SJCRH30 (cell line): ENCODE measurements at regions not wholly inside any gene's neighbourhood (a gene's known extent, or its start where the extent isn't known, plus 50 kb on each side); places are given as distances from the start of the nearest gene placed in this dataset.

ENCODE experiments used
- DNase-seq, 2 experiments: peaks; one replicate each; pipeline ENCODE4 v3.0.0-alpha.2; 2015 to 2020
- H3K27ac ChIP-seq: fragments of 250-450 bp; sonication (Bioruptor Pico); 2 replicates; pipeline ENCODE4 v1.5.1; 2020; ENCODE audit warnings: mild to moderate bottlenecking, moderate library complexity
- H3K27me3 ChIP-seq: fragments of 250-450 bp; sonication (Bioruptor Pico); 2 replicates; pipeline ENCODE4 v1.5.1; 2020; ENCODE audit warnings: mild to moderate bottlenecking, moderate library complexity
- H3K36me3 ChIP-seq: fragments of 250-450 bp; sonication (Bioruptor Pico); 2 replicates; pipeline ENCODE4 v1.5.1; 2020; ENCODE audit warnings: mild to moderate bottlenecking, moderate library complexity
- H3K4me1 ChIP-seq: fragments of 250-450 bp; sonication (Bioruptor Pico); 2 replicates; pipeline ENCODE4 v1.5.1; 2020; ENCODE audit warnings: mild to moderate bottlenecking, moderate library complexity
- H3K4me3 ChIP-seq: fragments of 250-450 bp; sonication (Bioruptor Pico); 2 replicates; pipeline ENCODE4 v1.5.1; 2020; ENCODE audit warnings: mild to moderate bottlenecking, moderate library complexity
- H3K9me3 ChIP-seq: fragments of 250-450 bp; sonication (Bioruptor Pico); replicated peaks from 2 replicates; pipeline ENCODE4 v1.5.1; 2020; ENCODE audit warnings: mild to moderate bottlenecking, moderate library complexity

DNA sequence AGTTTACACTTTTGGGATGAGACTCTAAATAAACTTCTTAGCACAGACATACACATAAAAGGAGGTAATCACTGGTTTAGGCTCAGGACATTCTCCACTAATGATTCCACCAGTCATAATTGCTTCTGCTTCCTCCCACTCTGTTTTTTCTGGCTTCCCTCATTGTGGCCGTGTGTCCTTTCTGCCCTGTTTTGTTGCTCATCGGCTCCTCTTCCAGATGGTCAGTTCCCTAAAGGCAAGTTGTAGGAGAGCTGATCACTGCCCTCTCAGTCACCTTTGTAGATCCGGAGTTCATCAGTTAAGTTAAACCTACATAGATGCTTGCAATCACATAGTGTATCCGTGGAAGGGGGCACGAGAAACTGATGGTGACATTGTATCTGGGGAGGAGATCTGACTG is 200.5 kb upstream of the ARG1 start:
- Histone ChIP-seq H3K4me3 (no peak overlapping the region), H3K9me3 (no peaks in the 10 kb centered on the region), H3K36me3 (no peaks in the 10 kb centered on the region), H3K27ac (no peak overlapping the region), H3K27me3 (no peaks in the 10 kb centered on the region), H3K4me1 (no peaks in the 10 kb centered on the region)
- no peak for DNase-seq

DNA sequence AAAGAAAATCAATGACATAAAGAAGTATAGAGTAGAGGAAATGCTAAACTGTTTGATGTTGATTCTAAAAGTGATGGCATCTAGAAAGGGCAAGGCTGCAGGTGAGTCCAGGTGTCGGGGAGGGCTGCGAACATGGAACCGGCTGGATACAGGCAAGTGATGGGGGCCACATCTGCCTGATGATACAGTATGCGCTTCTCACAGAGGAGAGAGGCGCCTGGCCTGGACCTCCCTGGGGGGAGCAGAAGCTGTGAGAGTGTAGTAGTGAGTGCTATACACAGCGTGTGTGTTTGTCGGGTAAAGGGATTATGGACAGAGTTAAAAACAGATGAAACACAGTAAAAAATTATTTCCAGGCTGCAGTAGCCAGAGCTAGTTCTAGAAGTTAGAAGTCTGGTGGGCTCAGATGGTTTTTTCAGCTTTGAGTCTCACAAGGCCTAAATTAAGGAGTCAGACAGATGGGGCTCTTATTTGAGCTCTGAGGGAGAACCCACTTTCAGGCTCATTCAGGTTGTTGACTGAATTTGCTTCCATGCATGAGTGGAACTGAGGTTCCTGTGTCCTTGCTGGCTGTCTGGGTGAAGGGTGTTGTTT is 195.8 kb upstream of the ARG1 start:
- Histone ChIP-seq H3K36me3 (no peaks in the 10 kb centered on the region), H3K27ac (no peak overlapping the region), H3K27me3 (peaks cover 3% of the 10 kb centered on the region; the same call in 1 of the 2 replicates), H3K9me3 (no peaks in the 10 kb centered on the region), H3K4me3 (no peak overlapping the region), H3K4me1 (peaks cover 3% of the 10 kb centered on the region; the same call in 1 of the 2 replicates)
- DNase-seq, result no peak

DNA sequence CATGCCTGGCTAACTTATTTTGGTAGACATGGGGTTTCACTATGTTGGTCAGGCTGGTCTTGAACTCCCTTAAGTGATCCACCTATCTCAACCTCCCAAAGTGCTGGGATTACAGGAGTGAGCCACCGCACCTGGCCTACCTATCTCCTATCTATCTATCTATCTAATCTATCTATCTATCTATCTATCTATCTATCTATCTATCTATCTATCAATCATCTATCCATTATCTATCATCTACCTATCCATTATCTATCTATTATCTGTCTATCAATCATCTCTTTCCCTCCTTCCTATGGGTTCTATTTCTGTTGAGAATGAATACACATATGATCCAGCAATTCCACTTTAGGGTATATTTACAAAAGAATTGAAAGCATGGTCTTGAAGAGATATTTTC is 194.2 kb upstream of the ARG1 start:
- H3K27me3 ChIP-seq, result peaks cover 7% of the 10 kb centered on the region
- H3K4me3 ChIP-seq, result no peak overlapping the region
- H3K4me1 ChIP-seq, result peaks cover 3% of the 10 kb centered on the region; the same call in 1 of the 2 replicates
- DNase-seq, result no peak
- no peaks in the 10 kb centered on the region for H3K36me3 ChIP-seq
- no peak overlapping the region for H3K27ac ChIP-seq
- no peaks in the 10 kb centered on the region for H3K9me3 ChIP-seq

DNA sequence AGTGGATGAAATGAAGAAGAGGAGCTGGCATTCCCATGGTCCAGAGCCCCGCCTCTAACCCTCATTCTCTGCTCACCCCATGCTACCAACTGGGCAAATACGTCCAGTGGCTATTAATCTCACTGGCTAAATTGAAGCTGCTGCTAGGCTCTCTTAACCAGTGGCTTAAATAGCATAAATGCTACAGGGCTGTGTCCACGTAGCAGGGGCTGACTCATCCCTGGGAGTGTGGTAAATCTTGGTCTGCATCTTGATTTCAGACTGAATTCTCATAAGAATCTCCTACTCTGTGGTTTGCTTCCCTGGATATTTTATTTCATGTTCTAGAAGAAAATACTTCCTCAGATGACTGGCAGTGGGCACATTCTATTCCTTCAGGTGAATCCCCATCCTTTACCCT is 193.1 kb upstream of the ARG1 start:
- Histone ChIP-seq H3K4me3 (no peak overlapping the region), H3K27me3 (peaks cover 7% of the 10 kb centered on the region), H3K9me3 (no peaks in the 10 kb centered on the region), H3K4me1 (peaks cover 3% of the 10 kb centered on the region; the same call in 1 of the 2 replicates), H3K36me3 (no peaks in the 10 kb centered on the region), H3K27ac (no peak overlapping the region)
- DNase-seq, result no peak

DNA sequence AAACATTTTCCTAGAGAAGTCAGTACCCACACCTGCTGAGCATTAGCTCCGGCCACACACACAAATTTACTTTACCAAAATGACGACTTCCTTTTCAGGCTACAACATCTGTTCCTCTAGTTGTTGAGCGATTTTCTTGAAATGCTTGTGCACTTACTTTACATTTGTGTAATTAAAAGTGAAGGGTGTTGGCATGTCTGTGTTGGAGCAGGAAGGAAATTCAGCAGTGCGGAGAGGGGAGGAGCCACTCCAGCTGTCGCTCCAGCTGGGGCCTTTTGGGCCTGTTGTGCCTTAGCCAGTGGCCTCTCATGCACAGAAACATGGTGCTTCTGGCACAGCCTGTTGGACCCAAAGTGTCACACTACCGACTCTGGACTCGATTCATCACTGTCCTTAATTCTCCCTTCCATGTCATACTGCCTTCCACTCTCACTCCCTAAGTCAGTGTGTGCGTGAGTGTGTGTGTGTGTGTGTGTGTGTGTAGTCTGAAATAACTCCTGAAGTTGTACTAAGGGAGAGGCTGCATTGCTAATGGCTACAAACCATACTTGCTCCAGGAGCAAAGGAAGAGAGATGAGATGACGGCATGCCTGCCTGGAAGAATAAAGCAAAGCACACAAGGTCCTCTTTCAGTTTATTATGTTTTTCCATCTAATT is 191.8 kb upstream of the ARG1 start:
- no peaks in the 10 kb centered on the region for H3K36me3 ChIP-seq
- H3K4me1 ChIP-seq, result peaks cover 3% of the 10 kb centered on the region; the same call in 1 of the 2 replicates
- peaks cover 7% of the 10 kb centered on the region for H3K27me3 ChIP-seq
- H3K27ac ChIP-seq, result no peak overlapping the region
- DNase-seq, result peak in 1 of 2 experiments; percentile 24
- H3K9me3 ChIP-seq, result no peaks in the 10 kb centered on the region
- H3K4me3 ChIP-seq, result no peak overlapping the region

DNA sequence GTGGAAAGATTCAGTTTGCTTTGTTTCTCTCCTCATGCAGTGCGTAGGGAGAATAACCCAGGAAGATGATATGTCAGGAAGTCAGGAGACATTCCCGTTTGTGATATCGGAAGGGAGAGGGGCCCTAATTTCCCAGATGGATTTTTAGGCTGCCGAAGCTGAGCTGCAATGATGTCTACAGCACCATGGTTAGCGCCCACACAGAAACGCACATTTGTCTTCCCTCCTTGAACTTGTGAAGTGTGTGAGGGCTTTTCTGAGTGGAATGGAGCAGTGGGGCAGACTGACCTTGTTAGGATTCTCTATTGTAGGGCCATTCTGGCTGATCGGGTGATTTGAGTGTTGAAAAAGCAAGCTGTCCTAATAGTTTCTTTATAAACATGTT is 191.3 kb upstream of the ARG1 start:
- DNase-seq, result peak in 1 of 2 experiments; percentile 23
- Histone ChIP-seq H3K4me1 (peaks cover 3% of the 10 kb centered on the region; the same call in 1 of the 2 replicates), H3K4me3 (no peak overlapping the region), H3K27me3 (peaks cover 7% of the 10 kb centered on the region), H3K36me3 (no peaks in the 10 kb centered on the region), H3K27ac (no peak overlapping the region), H3K9me3 (no peaks in the 10 kb centered on the region)

DNA sequence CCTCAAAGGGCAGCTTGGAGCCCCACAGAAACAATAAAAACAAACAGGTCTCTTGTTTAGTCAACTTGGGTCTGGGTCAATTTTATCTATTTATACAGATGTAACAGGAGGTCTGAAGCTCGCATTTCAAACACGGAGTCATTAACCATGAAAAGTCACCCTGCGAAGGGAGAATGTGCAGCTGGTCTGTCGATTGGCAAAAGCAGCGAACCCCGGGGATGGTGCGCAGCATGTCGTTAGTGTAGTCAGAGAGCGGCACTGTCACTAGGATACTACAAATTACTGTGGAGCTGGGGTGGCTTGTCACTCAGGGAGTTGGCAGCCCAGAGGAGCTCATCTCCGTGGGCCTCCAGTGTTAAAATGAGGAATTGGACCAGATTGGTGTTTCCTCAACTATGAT is 190.4 kb upstream of the ARG1 start:
- Histone ChIP-seq H3K4me1 (peaks cover 3% of the 10 kb centered on the region; the same call in 1 of the 2 replicates), H3K36me3 (no peaks in the 10 kb centered on the region), H3K27ac (no peak overlapping the region), H3K9me3 (no peaks in the 10 kb centered on the region), H3K27me3 (peaks cover 7% of the 10 kb centered on the region), H3K4me3 (no peak overlapping the region)
- DNase-seq, result peak in 1 of 2 experiments; percentile 15

DNA sequence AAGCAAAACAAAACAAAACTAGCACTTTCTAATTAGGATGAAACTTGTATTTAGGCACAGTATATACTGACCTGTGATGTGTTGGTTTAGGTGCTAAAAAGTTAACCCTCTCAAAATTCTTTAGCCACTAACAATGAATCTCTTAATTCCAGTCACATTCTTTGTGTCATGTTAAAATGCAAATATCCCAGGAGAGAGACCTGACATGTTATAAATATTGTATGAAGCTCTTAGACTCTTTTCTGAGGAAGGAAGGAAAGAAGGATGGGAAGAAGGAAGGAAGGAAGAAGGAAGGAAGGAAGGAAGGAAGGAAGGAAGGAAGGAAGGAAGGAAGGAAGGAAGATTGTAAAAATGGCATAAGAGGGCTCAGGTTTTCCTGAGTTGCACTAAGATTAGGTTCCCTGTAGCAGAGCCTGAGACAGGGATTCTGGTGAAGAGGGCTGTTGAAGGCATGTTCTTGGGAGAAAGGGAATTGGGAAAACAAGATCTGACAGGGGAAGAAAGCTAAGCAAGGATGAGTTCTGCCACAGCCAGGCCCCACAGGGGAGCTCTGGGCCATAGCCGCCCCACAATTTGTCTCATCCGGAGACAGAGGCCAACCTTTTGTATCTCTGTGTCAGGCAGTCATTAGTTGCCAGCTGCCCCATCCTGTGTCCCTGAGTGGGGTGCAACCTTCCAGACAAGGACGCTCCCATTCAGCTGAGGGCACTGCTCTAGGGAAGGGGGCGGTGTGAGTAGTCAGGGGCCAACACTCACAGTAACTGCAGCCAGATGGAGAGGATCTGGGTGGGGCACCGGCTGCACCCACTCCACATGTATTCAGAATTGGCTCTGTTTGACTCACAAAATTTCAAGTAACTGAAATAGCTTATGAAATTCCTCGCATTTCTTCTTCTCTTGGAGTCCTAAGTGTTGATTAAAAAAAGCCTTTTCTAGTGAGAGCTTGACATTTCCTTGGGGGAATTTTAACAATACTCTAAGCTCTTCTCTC is 189.3 kb upstream of the ARG1 start:
- Histone ChIP-seq H3K36me3 (no peaks in the 10 kb centered on the region), H3K9me3 (no peaks in the 10 kb centered on the region), H3K27me3 (peaks cover 7% of the 10 kb centered on the region), H3K4me3 (no peak overlapping the region), H3K27ac (no peak overlapping the region), H3K4me1 (peaks cover 3% of the 10 kb centered on the region; the same call in 1 of the 2 replicates)
- DNase-seq, result no peak

DNA sequence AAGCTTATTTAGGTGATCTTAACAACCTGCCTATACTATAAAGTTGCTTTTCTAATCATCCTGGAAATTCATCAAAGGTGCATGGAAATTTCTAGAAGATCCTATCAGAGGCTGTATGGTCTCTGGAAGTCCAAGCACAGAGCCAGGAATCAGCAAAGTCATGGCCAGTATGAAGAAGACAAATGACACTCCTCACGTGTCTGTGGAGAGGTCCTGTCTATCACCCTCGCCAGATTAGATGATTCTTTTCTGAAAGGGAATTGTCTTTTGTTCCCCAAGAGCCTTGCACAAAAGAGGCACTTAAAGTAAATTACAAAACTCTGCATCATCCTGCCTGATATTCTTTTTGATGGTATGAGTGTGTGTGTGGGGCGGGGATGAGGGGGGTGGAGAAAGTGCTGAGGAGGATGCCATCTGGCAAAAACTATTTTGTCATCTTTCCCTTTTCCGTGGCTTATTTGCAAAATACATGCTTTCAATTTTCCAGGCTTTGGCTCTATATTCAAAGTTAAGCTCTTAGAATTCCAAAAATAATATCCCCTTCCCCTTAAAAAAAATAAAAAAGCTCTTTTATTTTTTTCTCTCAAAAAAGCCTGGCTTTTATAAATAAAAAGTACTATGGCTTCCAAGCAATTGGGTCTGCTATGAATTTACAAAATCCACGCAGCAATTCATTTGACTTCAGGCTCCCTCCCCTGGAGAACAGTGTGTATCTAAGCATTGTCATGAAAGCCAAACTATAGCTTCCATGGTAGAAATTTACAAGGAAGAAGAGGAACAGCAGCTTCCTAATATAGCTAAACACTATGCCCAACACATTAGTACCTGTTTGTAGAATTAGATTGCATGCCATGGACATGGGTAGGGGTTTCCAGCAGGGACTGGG is 185.2 kb upstream of the ARG1 start:
- Histone ChIP-seq H3K9me3 (no peaks in the 10 kb centered on the region), H3K27me3 (peaks cover under 1% of the 10 kb centered on the region; the same call in 1 of the 2 replicates), H3K36me3 (no peaks in the 10 kb centered on the region), H3K27ac (no peak overlapping the region), H3K4me3 (no peak overlapping the region), H3K4me1 (no peaks in the 10 kb centered on the region)
- DNase-seq, result no peak

DNA sequence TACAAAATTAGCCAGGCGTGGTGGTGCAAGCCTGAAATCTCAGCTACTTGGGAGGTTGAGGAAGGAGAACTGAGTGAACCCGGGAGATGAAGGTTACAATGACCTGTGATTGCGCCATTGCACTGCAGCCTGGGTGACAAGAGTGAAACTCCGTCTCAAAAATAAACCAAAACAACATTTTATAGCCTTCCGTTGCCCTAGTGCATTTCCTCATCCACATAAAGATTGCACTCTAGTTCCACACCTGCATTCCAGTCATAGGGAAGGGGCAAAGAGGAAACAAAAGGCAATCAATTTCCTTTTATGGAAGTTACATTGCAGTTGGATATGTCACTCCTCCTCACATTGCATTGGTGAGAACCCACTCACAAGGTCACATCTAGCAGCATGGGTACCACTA is 182.7 kb upstream of the ARG1 start:
- H3K27ac ChIP-seq, result no peak overlapping the region
- H3K36me3 ChIP-seq, result no peaks in the 10 kb centered on the region
- no peaks in the 10 kb centered on the region for H3K9me3 ChIP-seq
- no peaks in the 10 kb centered on the region for H3K27me3 ChIP-seq
- no peak overlapping the region for H3K4me3 ChIP-seq
- no peaks in the 10 kb centered on the region for H3K4me1 ChIP-seq
- DNase-seq, result no peak

DNA sequence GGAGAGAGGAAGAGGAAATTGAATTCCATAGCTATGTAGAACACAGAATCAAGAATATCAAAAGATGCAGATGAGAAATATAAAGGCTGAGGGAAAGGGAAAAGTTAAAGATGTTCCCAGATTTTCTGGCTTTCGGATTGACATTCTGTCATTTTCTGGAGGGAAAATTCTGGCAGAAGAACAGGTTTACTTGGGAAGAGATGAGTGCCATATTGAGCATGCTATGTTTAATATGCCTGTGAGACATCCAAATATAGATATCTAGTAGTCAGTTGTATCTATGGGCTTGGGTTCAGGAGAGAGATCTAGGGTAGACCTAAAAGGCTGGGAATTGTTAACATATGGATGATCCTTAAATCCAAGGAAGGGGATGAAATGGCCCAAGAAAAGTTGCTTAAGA is 181.9 kb upstream of the ARG1 start:
- Histone ChIP-seq H3K27ac (no peak overlapping the region), H3K4me1 (no peaks in the 10 kb centered on the region), H3K9me3 (no peaks in the 10 kb centered on the region), H3K4me3 (no peak overlapping the region), H3K27me3 (no peaks in the 10 kb centered on the region), H3K36me3 (no peaks in the 10 kb centered on the region)
- DNase-seq, result no peak

DNA sequence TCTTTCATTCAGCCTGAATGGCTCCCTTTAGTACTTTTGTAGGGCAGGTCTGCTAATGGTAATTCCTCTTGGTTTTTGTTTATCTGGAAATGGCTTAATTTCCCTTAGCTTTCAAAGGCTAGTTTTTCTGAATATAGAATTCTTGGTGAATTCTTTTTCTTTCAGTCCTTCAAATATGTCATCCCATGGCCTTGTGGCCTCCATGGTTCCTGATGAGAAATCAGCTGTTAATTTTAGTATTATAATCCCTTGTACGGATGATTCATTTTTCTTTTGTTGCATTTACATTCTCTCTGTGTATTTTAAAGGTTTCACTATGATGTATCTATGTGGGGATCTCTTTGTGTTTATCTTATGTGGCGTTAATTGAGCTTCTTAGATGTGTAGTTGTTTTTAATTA is 179.6 kb upstream of the ARG1 start:
- DNase-seq, result no peak
- H3K9me3 ChIP-seq, result no peaks in the 10 kb centered on the region
- no peak overlapping the region for H3K4me3 ChIP-seq
- no peaks in the 10 kb centered on the region for H3K36me3 ChIP-seq
- no peak overlapping the region for H3K27ac ChIP-seq
- no peaks in the 10 kb centered on the region for H3K27me3 ChIP-seq
- no peaks in the 10 kb centered on the region for H3K4me1 ChIP-seq

DNA sequence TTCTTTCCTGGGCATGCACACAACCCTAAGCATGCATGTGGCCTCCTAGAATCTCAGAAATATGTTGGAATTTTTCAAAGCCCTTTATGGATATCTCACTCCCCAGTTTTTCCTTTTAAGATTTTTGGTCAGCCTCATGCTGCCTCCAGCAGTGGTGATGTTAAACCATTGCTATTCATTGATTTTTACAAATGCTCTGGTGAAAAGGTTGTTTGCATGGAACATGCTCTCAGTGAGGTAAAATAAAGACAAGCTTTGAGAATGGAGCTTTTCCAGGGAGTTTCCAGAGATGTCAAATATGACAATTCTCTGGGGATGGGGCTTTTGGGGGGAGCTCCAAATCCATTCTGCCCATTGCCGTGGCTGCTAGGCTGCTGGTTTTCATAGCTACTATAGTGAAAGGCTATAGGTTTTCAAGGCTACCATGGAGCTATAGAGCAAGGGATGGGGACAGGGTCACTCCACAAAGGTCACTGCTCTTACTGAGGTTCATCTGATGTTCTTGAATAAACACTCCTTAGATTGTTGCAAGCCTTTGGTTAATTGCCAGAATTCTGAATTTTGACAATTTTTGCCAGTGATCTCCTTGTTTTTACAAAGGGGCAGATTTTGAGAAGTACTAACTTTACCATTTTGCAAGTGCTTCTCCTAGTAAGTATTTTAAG is 178.1 kb upstream of the ARG1 start:
- H3K9me3 ChIP-seq, result no peaks in the 10 kb centered on the region
- H3K27ac ChIP-seq, result no peak overlapping the region
- H3K4me3 ChIP-seq, result no peak overlapping the region
- DNase-seq, result no peak
- H3K36me3 ChIP-seq, result no peaks in the 10 kb centered on the region
- H3K27me3 ChIP-seq, result no peaks in the 10 kb centered on the region
- no peaks in the 10 kb centered on the region for H3K4me1 ChIP-seq

DNA sequence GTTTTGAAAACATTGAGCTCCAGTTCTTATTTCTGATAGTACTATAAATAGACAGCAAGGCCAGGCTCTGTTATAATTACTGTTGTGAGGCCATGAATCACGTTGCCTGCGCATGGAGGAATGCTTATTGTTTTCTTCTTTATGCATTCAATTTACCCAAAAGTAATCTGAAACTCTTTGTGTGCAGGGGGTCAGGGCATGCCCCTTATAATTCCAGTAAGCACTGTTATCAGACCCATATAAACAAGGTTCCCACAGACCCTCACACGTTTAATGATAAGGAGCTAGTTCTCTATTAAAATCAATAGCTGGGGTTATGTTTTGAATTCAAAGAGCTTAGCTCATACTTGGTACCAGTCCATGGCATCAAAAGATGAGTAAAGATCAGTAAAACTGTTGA is 174.8 kb upstream of the ARG1 start:
- H3K9me3 ChIP-seq, result no peaks in the 10 kb centered on the region; the same call in 1 of the 2 replicates
- H3K27ac ChIP-seq, result no peak overlapping the region
- no peaks in the 10 kb centered on the region for H3K4me1 ChIP-seq
- no peak overlapping the region for H3K4me3 ChIP-seq
- no peaks in the 10 kb centered on the region for H3K36me3 ChIP-seq
- H3K27me3 ChIP-seq, result no peaks in the 10 kb centered on the region
- no peak for DNase-seq
